IMR-90 (cell line): ENCODE measurements at regions not wholly inside any gene's neighbourhood (a gene's known extent, or its start where the extent isn't known, plus 50 kb on each side); places are given as distances from the start of the nearest gene placed in this dataset.

ENCODE experiments used
- CEBPB ChIP-seq: IDR thresholded peaks from 2 replicates; pipeline ENCODE4 v1.6.1; 2012; ENCODE audit warnings: low read depth, low read length, improper control_type of control experiment
- CHD1 ChIP-seq: IDR thresholded peaks from 2 replicates; pipeline ENCODE4 v1.6.1; 2012; ENCODE audit warnings: low read depth, low read length, improper control_type of control experiment
- CTCF ChIP-seq: conservative IDR thresholded peaks from 2 replicates; pipeline ENCODE4 v1.5.1; 2012; ENCODE audit warnings: mild to moderate bottlenecking, low read depth, low read length, improper control_type of control experiment
- MAFK ChIP-seq: IDR thresholded peaks from 2 replicates; pipeline ENCODE4 v1.6.1; 2012; ENCODE audit warnings: low read depth, low read length, improper control_type of control experiment
- MAZ ChIP-seq: IDR thresholded peaks from 2 replicates; pipeline ENCODE4 v1.6.1; 2012; ENCODE audit warnings: low read depth, mild to moderate bottlenecking, low read length, improper control_type of control experiment, moderate library complexity, borderline replicate concordance
- MXI1 ChIP-seq: IDR thresholded peaks from 2 replicates; pipeline ENCODE4 v1.6.1; 2012; ENCODE audit warnings: low read depth, mild to moderate bottlenecking, low read length, moderate library complexity, borderline replicate concordance
- POLR2A ChIP-seq: IDR thresholded peaks from 2 replicates; pipeline ENCODE4 v1.6.1; 2012; ENCODE audit warnings: mild to moderate bottlenecking, low read depth, low read length
- RAD21 ChIP-seq: IDR thresholded peaks from 2 replicates; pipeline ENCODE4 v1.6.1; 2012; ENCODE audit warnings: low read length, improper control_type of control experiment
- RCOR1 ChIP-seq: IDR thresholded peaks from 2 replicates; pipeline ENCODE4 v1.6.1; 2012; ENCODE audit warnings: mild to moderate bottlenecking, low read length, improper control_type of control experiment; ENCODE audit not compliant: insufficient replicate concordance
- RFX5 ChIP-seq: IDR thresholded peaks from 2 replicates; pipeline ENCODE4 v1.8.0; 2012; ENCODE audit warnings: low read depth, mild to moderate bottlenecking, low read length, moderate library complexity

GRCh38 chrX:40403757-40404156 is 177.0 kb upstream of the ATP6AP2 start:
- no peak for TF ChIP-seq CTCF
- no peak for TF ChIP-seq POLR2A
- no peak for TF ChIP-seq MXI1
- TF ChIP-seq RAD21: no peak
- no peak for TF ChIP-seq MAFK
- no peak for TF ChIP-seq RCOR1
- no peak for TF ChIP-seq RFX5
- TF ChIP-seq CHD1: no peak
- no peak for TF ChIP-seq CEBPB
- TF ChIP-seq MAZ: no peak
